ENCODE measurements at regions not wholly inside any gene's neighbourhood (a gene's known extent, or its start where the extent isn't known, plus 50 kb on each side); places are given as distances from the start of the nearest gene placed in this dataset.

- TF ChIP-seq CTCF (IDR thresholded peaks at IDR 0.05), result no peak
- no peak for TF ChIP-seq EP300 (IDR thresholded peaks at IDR 0.05)
Measured at GRCh38 chr5:96033116-96033515, 71.5 kb upstream of the ELL2 start.

Data from sigmoid colon (tissue), 4 donors.